ENCODE measurements at regions not wholly inside any gene's neighbourhood (a gene's known extent, or its start where the extent isn't known, plus 50 kb on each side); places are given as distances from the start of the nearest gene placed in this dataset.

DNA sequence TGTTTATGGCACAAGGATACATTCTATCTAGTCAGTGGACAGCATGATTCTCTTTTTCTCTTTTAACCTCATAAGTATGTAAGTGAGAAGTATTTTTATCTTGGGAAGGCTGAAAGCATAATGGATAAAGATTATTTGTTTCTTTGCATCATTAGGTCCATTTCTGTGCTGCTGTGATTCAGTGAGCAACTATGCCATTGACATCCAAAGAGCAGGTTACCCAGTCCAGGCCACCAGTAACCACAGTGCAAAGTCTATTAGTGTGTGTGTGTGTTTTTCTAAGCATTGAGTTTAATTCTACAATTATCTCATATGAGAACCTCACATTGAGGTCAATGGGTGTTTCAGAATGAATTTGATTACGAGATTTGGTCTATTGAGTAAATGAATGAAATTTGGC, 158.8 kb upstream of the DACH1 start:
- TF ChIP-seq CEBPB (IDR thresholded peaks at IDR 0.05) (no peak), USF1 (IDR thresholded peaks at IDR 0.05) (no peak), TCF12 (IDR thresholded peaks at IDR 0.05; ENCODE audit: low read depth) (no peak), EP300 (IDR thresholded peaks at IDR 0.05; ENCODE audit: borderline replicate concordance) (no peak), NFIC (IDR thresholded peaks at IDR 0.05) (no peak)
